Endothelial cell of umbilical vein (primary cell): ENCODE measurements at regions not wholly inside any gene's neighbourhood (a gene's known extent, or its start where the extent isn't known, plus 50 kb on each side); places are given as distances from the start of the nearest gene placed in this dataset.
A peak's percentile ranks its signal among the peaks of the same experiment; 100 is the strongest.

ENCODE experiments used
- BruUV-seq: library from RNA; stranded (reverse); fragments of 400-500 nt; replicated peaks from 2 replicates; lab custom pipeline; 2021; lab: Mats Ljungman, UMichigan
- CTCF ChIA-PET: fragments of 300-600, 350-600 bp; sonication (Branson Sonifier 250); formaldehyde crosslinking; loops from one replicate; lab custom pipeline; 2021; ENCODE audit warnings: antibody characterized with exemption, inconsistent platforms; lab: Charles Lee
- POLR2A ChIA-PET: fragments of 300-600, 350-600 bp; sonication (Branson Sonifier 250); formaldehyde crosslinking; loops from one replicate; lab custom pipeline; 2021; ENCODE audit warnings: antibody characterized with exemption, inconsistent platforms; lab: Charles Lee
- DNase-seq: peaks from one replicate; pipeline ENCODE4 v3.0.0-alpha.2; 2011; ENCODE audit warnings: low read depth, low spot score
- FAIRE-seq: peaks from 2 replicates; lab custom pipeline; 2011; peaks lifted over from hg19 to GRCh38; lab: Jason Lieb, UNC
- H2AFZ ChIP-seq: 2 replicates; pipeline ENCODE4 v1.6.0; 2012; ENCODE audit warnings: low read depth, low read length, control low read depth, inconsistent platforms
- H3K27ac ChIP-seq: 2 replicates; pipeline ENCODE4 v1.5.1; 2011; ENCODE audit warnings: low read depth, mild to moderate bottlenecking, control low read depth, low read length, moderate library complexity; ENCODE audit not compliant: insufficient read depth
- H3K27me3 ChIP-seq, 2 experiments: 2 replicates each; pipeline versions ENCODE4 v1.6.0 to v1.6.1; 2011; ENCODE audit warnings: low read length in 2 of 2, mixed read lengths in 1 of 2; ENCODE audit not compliant: control insufficient read depth in 2 of 2, insufficient read depth in 2 of 2
- H3K36me3 ChIP-seq, 2 experiments: 2 replicates in 1 of 2; 3 replicates in 1 of 2; pipeline ENCODE4 v1.5.1; 2011; ENCODE audit warnings: low read length in 2 of 2, mild to moderate bottlenecking in 1 of 2, moderate library complexity in 1 of 2; ENCODE audit not compliant: control insufficient read depth in 2 of 2, insufficient read depth in 2 of 2; ENCODE audit errors: extremely low read depth in 1 of 2
- H3K4me1 ChIP-seq: 3 replicates; pipeline ENCODE4 v1.5.1; 2011; ENCODE audit warnings: mild to moderate bottlenecking, low read length; ENCODE audit not compliant: control insufficient read depth, insufficient read depth; ENCODE audit errors: extremely low read depth
- H3K4me2 ChIP-seq: 2 replicates; pipeline ENCODE4 v1.6.1; 2011; ENCODE audit warnings: low read length, control low read depth, mixed read lengths; ENCODE audit not compliant: insufficient read depth
- H3K4me3 ChIP-seq, 3 experiments: fragments of 200-600 bp in 1 of 3; sonication (generic), shearing (Covaris generic) in 1 of 3; replicated peaks in 1 of 3; 2 replicates each; pipeline ENCODE4 v1.5.1; 2011 to 2016; ENCODE audit warnings: control low read depth in 3 of 3, low read length in 3 of 3, mild to moderate bottlenecking in 2 of 3, inconsistent platforms in 1 of 3, low read depth in 1 of 3, moderate library complexity in 1 of 3; ENCODE audit not compliant: insufficient read depth in 1 of 3
- H3K79me2 ChIP-seq: 2 replicates; pipeline ENCODE4 v1.6.0; 2012; ENCODE audit warnings: low read length, inconsistent platforms; ENCODE audit not compliant: control insufficient read depth, insufficient read depth
- H3K9ac ChIP-seq: replicated peaks from 2 replicates; pipeline ENCODE3; 2011; ENCODE audit warnings: low read length, control low read depth; ENCODE audit not compliant: insufficient read depth; ENCODE audit errors: extremely low read depth
- H3K9me1 ChIP-seq: replicated peaks from 3 replicates; pipeline ENCODE4 v1.6.0; 2011; ENCODE audit warnings: mild to moderate bottlenecking, low read length; ENCODE audit not compliant: control insufficient read depth, insufficient read depth; ENCODE audit errors: extremely low read depth
- H3K9me3 ChIP-seq: replicated peaks from 2 replicates; pipeline ENCODE4 v1.5.1; 2012; ENCODE audit warnings: low read length, inconsistent platforms; ENCODE audit not compliant: control insufficient read depth, insufficient read depth
- H4K20me1 ChIP-seq: replicated peaks from 2 replicates; pipeline ENCODE3; 2011; ENCODE audit warnings: mild to moderate bottlenecking, low read length; ENCODE audit not compliant: control insufficient read depth, insufficient read depth; ENCODE audit errors: extremely low read depth
- EZH2 ChIP-seq: IDR thresholded peaks from 2 replicates; pipeline ENCODE4 v1.6.1; 2012; ENCODE audit warnings: borderline replicate concordance, low read depth, mild to moderate bottlenecking, moderate library complexity, low read length, inconsistent platforms; ENCODE audit not compliant: severe bottlenecking
- FOS ChIP-seq: IDR thresholded peaks from 2 replicates; pipeline ENCODE4 v1.6.1; 2011; ENCODE audit warnings: mild to moderate bottlenecking, low read length, moderate library complexity, borderline replicate concordance; ENCODE audit not compliant: insufficient read depth
- GATA2 ChIP-seq: IDR thresholded peaks from 2 replicates; pipeline ENCODE4 v1.7.0; 2011; ENCODE audit warnings: low read depth, mild to moderate bottlenecking, moderate library complexity, mixed read lengths, low read length; ENCODE audit not compliant: insufficient read length, insufficient read depth
- JUN ChIP-seq: IDR thresholded peaks from 2 replicates; pipeline ENCODE4 v1.6.1; 2011; ENCODE audit warnings: borderline replicate concordance, low read depth; ENCODE audit not compliant: insufficient read length, insufficient read depth
- MYC ChIP-seq: IDR thresholded peaks from one replicate; pipeline ENCODE4 v1.6.1; 2011; ENCODE audit warnings: mild to moderate bottlenecking, low read depth, low read length
- POLR2A ChIP-seq: IDR thresholded peaks from 2 replicates; pipeline ENCODE4 v1.6.1; 2012; ENCODE audit warnings: low read depth, mild to moderate bottlenecking, control low read depth, low read length
- POLR2AphosphoS5 ChIP-seq: IDR thresholded peaks from 2 replicates; pipeline ENCODE4 v1.6.1; 2012; ENCODE audit warnings: low read depth, mild to moderate bottlenecking, control low read depth, low read length, moderate library complexity; ENCODE audit not compliant: insufficient read depth
- dilution Hi-C: fragments of 300-500 bp; cut with MboI; formaldehyde crosslinking; loops from one replicate; pipeline ENCODE4 v1.15.0; 2019; ENCODE audit warnings: low sequenced_read_pairs; ENCODE audit not compliant: extremely low pct_ligation_motif_present
- intact Hi-C: fragments of 100-400 bp; cut with micrococcal nuclease; formaldehyde crosslinking; loops from one replicate; pipeline ENCODE4 v1.10.0; 2022
- TF ChIP-seq, protein P1 (sequence below), 2 donors: IDR thresholded peaks; 1 replicate in 1 of 2; 2 replicates in 1 of 2; pipeline ENCODE4 v1.5.1; 2011; ENCODE audit warnings: low read length in 2 of 2, mild to moderate bottlenecking in 2 of 2, moderate library complexity in 2 of 2, control low read depth in 1 of 2, inconsistent platforms in 1 of 2, low read depth in 1 of 2; ENCODE audit not compliant: insufficient read depth in 1 of 2; ENCODE audit errors: extremely low read depth in 1 of 2
- TF ChIP-seq, protein P2 (sequence below): IDR thresholded peaks from 2 replicates; pipeline ENCODE4 v1.6.1; 2011; ENCODE audit not compliant: insufficient read depth, insufficient read length

DNA sequence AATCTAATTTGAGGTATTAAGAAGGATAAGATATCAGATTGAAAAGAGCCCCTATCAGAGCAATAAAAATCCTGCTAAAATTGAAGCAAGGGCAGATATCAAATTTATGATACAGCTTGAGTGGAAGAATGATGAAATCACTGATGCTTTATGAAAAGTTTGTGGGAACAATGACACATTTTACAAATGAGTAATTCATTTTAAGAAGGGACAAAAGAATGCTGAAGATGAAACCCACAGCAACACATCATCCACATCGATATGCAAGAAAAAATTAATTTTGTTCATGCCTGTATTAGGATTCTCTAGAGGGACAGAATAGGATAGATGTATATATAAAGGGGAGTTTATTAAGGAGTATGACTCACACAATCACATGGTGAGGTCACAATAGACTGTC is 355.6 kb upstream of the GYPC start:
- POLR2A ChIA-PET, result no interaction called here
- FAIRE-seq (peak; percentile 49), DNase-seq (no peak)
- dilution Hi-C loops (no loop called here), intact Hi-C loops (no loop called here)
- CTCF ChIA-PET, result no interaction called here
- no peaks in the 10 kb centered on the region for H3K79me2 ChIP-seq
- H3K27ac ChIP-seq, result no peak overlapping the region
- H3K4me3 ChIP-seq, result no peak overlapping the region
- no TSS peak for BruUV-seq
- no peaks in the 10 kb centered on the region for H3K36me3 ChIP-seq
- H3K9me1 ChIP-seq, result no peaks in the 10 kb centered on the region
- no peak overlapping the region for H2AFZ ChIP-seq
- H4K20me1 ChIP-seq, result no peaks in the 10 kb centered on the region
- H3K9me3 ChIP-seq, result peaks cover 4% of the 10 kb centered on the region
- no peaks in the 10 kb centered on the region for H3K4me1 ChIP-seq
- H3K9ac ChIP-seq, result no peak overlapping the region
- H3K27me3 ChIP-seq, result no peaks in the 10 kb centered on the region
- TF ChIP-seq FOS, result no peak
- no peak for TF ChIP-seq POLR2A
- TF ChIP-seq, protein P1, sequence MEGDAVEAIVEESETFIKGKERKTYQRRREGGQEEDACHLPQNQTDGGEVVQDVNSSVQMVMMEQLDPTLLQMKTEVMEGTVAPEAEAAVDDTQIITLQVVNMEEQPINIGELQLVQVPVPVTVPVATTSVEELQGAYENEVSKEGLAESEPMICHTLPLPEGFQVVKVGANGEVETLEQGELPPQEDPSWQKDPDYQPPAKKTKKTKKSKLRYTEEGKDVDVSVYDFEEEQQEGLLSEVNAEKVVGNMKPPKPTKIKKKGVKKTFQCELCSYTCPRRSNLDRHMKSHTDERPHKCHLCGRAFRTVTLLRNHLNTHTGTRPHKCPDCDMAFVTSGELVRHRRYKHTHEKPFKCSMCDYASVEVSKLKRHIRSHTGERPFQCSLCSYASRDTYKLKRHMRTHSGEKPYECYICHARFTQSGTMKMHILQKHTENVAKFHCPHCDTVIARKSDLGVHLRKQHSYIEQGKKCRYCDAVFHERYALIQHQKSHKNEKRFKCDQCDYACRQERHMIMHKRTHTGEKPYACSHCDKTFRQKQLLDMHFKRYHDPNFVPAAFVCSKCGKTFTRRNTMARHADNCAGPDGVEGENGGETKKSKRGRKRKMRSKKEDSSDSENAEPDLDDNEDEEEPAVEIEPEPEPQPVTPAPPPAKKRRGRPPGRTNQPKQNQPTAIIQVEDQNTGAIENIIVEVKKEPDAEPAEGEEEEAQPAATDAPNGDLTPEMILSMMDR (IDR thresholded peaks at IDR 0.05; ENCODE audit: extremely low read depth in 1 of 2, insufficient read depth in 1 of 2, low read depth in 1 of 2, low read length in 2 of 2), result no peak
- no peak for TF ChIP-seq EZH2
- TF ChIP-seq, protein P2, sequence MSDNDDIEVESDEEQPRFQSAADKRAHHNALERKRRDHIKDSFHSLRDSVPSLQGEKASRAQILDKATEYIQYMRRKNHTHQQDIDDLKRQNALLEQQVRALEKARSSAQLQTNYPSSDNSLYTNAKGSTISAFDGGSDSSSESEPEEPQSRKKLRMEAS, result no peak
- no peak for TF ChIP-seq MYC
- TF ChIP-seq GATA2, result no peak
- TF ChIP-seq JUN, result no peak
- no peak for TF ChIP-seq POLR2AphosphoS5
- H3K4me2 ChIP-seq, result no peak overlapping the region
